Stimulated activated CD4-positive, alpha-beta T cell treated with anti-CD3 and anti-CD28 coated beads, Interleukin-15, amount 100 ng/mL, for 1 hour (primary cell): ENCODE measurements at regions not wholly inside any gene's neighbourhood (a gene's known extent, or its start where the extent isn't known, plus 50 kb on each side); places are given as distances from the start of the nearest gene placed in this dataset.
"Not testable (repeated sequence)": the region's sequence is repeated elsewhere in the genome, so short reads cannot be mapped to it uniquely, and the experiment has no call there.

Experiments used
- DNase-seq, 2 donors: peaks; one replicate each; pipeline ENCODE4 v3.0.0-alpha.2; 2020; ENCODE audit warnings: low read depth in 1 of 2, low spot score in 1 of 2

- no peak for DNase-seq
These were observed 51.2 kb upstream of the CARD11 start for GRCh38 chr7:3094701-3095445.

DNA sequence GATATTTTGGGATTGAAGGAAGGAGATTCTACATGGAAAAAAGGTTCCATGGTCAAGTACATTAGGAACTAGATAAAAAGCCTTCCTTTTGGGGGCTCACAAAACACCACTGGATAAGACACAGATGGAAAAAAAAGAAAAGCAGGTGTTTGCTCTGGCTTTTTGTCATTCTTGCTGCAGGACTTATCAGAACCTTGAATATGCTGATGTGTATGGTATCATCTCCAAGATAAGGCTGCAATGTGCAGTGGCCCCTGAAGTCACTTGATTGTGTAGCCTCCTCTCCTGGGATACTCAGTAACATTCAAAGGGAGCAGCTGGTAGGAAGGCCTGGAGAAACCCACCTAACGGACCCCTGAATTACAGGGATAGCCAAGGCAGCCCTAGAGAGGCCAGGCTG lies 54.1 kb upstream of the CARD11 start:
- no peak for DNase-seq

DNA sequence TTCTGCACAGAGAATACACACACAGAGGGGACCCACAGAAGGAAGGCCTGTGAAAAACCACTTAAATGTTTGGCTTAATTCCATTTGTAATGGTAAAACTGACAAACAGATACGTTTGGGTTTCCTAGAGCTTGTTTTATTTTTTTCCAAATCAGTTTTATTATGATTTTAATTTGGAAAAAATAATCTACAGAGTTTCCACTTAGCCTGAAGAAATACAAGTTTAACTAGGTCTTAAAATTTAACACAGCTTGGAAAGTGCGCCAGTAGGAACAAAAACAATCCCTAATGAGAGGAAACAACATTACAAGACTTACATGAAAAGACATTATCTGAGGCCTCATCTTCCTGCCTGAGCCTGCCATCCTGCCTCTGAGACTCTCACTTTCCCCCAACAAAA lies 58.5 kb upstream of the CARD11 start:
- no peak for DNase-seq

DNA sequence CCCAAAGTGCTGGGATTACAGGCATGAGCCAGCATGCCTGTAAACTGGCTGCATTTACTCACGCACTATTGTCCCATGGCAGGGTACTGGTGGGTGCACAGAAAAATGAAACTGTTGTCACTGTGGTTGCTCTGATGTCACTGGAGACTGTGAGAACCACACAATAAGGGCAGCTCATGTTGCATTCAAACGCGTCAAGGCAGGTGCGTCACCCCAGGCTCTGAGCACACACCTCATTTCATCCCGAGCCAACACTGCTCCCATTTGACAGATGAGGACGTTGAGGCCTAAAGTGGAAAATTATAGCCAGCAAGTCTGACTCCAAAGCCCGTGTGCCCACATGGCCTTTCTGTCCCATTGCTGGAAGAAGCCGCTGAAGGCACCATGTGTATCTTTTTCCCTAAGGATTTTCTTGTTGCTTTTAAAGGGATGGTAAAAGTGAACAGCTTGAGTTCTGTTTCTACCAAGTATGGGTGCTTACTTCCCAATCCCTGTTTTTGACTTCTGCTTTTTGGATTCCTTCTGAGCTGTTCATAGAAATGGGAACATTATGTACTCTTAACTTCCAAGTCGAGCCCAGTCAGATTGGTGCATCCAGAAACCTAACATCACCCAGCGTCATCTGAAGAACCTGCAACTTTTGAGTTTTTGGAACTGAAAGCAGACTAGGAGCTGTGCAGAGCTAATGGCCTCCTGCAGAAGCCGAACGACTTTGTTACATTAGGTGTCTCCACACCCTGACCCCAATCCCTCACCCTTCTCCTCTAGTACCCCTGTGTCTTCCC lies 60.1 kb upstream of the CARD11 start:
- no peak for DNase-seq

- DNase-seq = no peak
These were observed 62.2 kb upstream of the CARD11 start for GRCh38 chr7:3105856-3106255.

DNA sequence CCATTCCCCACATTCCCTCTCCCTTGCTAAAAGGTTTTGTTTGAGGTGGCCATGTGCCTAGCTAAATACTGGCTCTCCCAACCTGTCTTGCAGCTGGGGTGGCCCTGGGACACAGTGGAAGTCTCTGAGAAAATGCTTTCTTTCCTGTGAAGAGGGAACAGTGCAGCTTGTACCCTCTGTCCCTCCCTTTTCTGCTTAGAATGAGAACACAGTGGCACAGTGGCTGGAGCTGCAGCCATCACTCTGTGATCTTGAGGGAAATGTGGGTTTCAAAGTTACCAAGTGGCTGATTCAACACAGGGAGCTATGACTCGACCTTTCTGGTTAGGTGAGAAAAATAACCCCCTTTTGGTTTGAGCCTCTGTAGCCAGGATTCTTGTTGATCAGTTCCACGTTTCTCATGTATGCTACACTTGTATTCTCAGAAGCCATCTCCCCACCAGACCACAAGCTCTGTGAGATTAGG lies 62.7 kb upstream of the CARD11 start:
- DNase-seq = no peak

DNA sequence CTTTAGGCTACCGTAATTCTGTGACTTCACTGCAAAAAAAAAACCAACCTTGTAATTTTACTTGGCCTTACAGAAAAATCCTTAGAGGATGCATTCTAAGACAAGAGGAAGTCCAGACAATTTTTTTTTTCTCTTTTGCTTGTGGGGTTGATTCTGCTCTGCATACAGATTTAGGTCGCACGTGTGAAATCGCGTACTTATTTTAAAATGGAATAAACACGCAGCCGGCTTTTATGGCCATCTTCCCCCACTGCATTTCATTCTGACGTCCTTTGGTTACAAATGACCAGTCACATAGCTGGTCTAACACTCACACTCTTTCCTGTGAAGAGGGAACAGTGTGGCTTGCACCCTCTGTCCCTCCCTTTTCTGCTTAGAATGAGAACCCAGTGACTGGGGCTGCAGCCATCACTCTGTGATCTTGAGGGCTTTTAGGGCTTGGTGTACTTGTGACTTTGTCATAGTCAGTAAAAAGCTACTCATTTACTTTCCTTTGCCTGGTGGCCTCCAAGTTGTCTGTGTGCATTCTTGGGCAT lies 63.6 kb upstream of the CARD11 start:
- DNase-seq = no peak

GRCh38 chr7:3107889-3108570 lies 64.4 kb upstream of the CARD11 start:
- DNase-seq = no peak

DNA sequence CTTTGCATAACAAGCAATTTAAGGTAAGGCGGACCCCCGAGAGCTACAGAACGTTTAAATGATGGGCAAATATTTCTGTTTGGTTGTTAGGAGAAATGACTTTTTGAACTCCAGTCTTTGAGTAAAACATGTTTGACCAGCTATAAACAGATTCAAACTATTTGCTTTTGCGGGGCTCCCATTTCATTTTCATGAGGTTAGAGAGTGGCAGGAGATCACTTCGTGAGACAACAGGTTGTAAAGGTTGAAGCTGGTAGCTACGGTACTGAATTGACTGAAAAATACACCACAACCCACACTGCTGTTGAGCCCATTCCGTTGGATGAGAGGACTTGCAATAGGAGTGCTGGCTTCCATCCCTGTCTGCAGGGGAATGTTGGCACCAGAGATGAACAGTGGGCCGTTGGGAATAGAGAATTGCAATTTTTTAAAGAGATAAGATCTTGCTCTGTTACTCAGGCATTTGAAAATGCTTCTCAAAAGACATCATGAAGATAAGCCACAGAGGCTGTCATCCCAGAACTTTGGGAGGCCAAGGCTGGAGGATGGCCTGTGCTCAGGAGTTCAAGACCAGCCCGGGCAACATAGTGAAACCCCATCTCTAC lies 65.7 kb upstream of the CARD11 start:
- no peak for DNase-seq

- DNase-seq = no peak
These were observed 68.9 kb upstream of the CARD11 start for GRCh38 chr7:3112479-3113134.

- DNase-seq = no peak
These were observed 71.2 kb upstream of the CARD11 start for GRCh38 chr7:3114917-3115316.

- DNase-seq = no peak
These were observed 73.4 kb upstream of the CARD11 start for GRCh38 chr7:3117081-3117480.

GRCh38 chr7:3117488-3118231 lies 74.0 kb upstream of the CARD11 start:
- DNase-seq = no peak

GRCh38 chr7:3119352-3119927 lies 75.8 kb upstream of the CARD11 start:
- DNase-seq = not testable (repeated sequence)

GRCh38 chr7:3119963-3120362 lies 76.3 kb upstream of the CARD11 start:
- no peak for DNase-seq

- DNase-seq = no peak
These were observed 76.8 kb upstream of the CARD11 start for GRCh38 chr7:3120513-3120912.

DNA sequence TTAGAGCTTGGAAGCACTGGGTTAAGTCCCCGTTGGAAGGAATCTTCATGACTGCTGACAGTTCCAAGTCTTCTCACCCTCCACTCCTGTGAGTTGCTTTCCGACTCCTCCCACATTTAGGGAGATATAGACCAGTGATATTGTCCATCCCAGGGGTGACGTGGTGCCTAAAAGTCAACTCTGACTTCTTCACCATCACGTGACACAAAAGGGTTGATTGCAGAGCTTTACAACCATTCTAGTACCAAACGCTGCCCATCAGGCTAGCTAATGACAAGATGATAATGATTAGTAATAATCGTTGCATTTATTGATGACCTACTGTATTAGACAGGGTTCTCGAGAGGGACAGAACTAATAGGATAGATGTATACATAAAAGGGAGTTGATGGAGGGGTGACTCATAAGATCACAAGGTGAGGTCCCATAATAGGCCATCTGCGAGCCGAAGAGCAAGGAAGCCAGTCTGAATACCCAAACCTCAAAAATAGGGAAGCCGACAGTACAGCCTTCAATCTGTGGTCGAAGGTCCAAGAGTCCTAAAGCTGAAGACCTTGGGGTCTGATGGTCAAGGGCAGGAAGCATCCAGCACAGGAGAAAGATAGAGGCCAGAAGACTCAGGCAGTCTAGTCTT lies 85.3 kb upstream of the CARD11 start:
- DNase-seq = no peak

DNA sequence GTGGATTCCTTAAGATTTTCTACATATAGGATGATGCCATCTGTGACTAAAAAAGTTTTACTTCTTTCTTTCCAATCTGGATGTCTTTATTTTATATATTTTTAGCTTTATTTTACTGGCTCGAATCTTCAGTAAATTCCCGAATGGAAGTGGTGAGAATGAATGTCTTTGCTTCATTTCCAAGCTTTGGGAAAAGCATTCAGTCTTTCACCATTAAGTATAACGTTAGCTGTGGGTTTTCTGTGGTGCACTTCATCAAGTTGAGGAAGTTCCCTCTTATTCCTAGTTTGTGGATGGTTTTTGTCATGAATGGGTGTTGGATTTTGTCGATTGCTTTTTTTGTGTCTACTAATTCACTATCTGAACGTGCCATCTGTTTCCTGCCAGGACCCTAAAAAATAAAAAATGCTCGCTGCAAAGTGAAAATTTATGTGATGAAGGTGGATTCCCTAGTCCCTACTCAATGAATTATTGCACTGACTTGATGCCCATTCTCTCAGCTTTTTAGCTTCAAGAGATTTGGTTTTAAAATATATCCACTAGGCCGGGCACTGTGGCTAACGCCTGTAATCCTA lies 90.2 kb upstream of the CARD11 start:
- DNase-seq = no peak

DNA sequence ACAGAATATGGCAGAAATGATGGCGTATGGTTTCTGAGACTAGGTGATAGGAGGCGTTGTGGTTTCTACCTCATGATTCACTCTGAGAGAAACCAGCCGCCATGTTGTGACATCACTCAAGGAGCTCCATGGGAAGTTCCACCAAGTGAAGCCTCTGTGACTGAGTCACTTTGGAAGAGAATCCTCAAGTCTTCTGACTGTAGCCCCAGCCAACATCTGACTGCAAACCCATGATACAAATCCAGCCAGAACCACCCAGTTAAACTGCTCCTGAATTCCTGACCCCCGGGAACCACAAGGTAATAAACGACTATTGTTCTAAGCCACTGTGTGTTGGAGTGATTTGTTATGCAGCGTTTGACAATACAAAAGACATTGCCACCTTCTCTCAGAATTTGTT lies 91.1 kb upstream of the CARD11 start:
- DNase-seq = no peak
